Islet of Langerhans (tissue), 1 donor: ENCODE measurements at regions not wholly inside any gene's neighbourhood (a gene's known extent, or its start where the extent isn't known, plus 50 kb on each side); places are given as distances from the start of the nearest gene placed in this dataset.

ENCODE experiments used
- FAIRE-seq: peaks from one replicate; lab custom pipeline; 2011; peaks lifted over from hg19 to GRCh38; lab: Jason Lieb, UNC

GRCh38 chr22:47379037-47379436 is 616.6 kb downstream of the TBC1D22A start:
- no peak for FAIRE-seq

GRCh38 chr22:47377926-47378560 is 615.6 kb downstream of the TBC1D22A start:
- no peak for FAIRE-seq

GRCh38 chr22:47376901-47377505 is 614.6 kb downstream of the TBC1D22A start:
- no peak for FAIRE-seq

DNA sequence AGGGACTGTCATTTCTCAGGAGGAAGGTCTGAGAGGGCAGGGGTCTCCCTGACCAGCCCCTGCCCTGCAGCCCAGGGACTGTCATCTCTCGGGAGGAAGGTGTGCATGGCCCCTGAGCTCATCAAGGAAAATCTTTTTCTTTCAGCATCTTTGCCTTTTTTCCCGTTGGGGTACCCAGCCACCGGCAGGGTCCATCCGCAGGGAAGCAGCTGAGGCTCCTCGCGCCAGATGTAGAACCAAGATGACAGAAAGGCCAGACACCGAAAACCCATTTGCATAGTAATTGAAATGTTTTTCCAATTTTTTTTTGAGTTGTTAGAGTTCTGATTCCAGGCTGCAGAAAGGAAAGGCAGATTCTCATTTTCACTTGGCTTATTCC is 613.9 kb downstream of the TBC1D22A start:
- FAIRE-seq = no peak

DNA sequence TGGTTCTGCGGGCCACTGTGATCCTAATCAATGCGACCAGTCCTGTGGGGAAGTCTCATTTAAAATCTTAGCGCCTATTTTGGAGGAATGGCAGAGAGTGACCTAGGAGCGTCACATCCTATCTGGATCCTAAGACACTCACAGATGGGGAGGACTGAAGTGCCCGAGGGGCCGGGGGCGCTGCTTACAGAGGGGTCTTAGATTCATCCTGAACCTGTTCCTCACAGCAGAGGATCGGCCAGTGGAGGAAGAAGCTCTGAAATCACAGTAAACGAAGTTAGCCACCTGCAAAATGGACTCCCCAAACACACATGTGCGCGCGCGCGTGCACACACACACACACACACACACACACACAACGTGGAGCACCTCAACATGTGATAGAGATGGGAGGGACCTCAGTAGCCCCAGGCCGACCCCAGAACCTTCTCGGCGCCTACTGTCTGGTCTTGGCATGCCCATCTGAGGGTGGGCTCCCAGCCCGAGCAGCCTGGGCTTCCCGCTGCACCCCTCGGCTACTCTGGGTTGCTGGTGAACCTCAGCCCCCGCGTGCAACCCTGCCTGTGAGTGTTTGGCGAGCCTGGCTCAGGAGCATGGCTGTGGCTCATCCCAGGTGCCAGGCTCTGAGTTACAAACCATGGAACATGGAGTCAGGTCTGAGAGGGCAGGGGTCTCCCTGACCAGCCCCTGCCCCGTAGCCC is 613.3 kb downstream of the TBC1D22A start:
- FAIRE-seq = no peak

- no peak for FAIRE-seq
Measured at GRCh38 chr22:47374901-47375575, 612.6 kb downstream of the TBC1D22A start.

DNA sequence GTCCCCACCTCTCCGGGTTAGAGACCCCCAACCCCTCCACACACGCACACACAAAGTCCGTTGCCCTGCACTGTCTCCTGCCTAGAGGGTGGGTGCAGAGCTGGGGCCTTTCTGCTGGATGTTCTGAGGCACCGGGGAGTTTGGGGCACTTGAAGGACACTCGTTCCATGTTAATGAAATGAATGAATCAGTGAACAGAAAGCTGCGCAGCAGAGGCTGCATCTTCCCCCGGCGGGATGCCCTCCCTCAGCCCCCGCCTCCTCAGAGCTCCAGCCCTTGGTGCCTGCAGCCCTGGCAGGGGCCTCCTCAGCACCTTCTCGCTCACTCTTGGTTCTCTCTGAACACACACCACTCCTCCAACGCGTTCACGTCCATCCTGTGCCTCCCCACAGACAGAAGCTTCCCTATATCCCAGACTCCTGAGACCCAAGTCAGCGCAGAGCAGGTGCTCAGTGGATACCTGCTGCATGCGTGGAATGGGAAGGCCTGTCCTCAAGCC is 611.9 kb downstream of the TBC1D22A start:
- FAIRE-seq = no peak

GRCh38 chr22:47373648-47374272 is 611.3 kb downstream of the TBC1D22A start:
- FAIRE-seq = no peak

- no peak for FAIRE-seq
Measured at GRCh38 chr22:47372596-47373385, 610.3 kb downstream of the TBC1D22A start.

- FAIRE-seq = no peak
Measured at GRCh38 chr22:47372111-47372581, 609.7 kb downstream of the TBC1D22A start.

GRCh38 chr22:47371263-47372090 is 609.0 kb downstream of the TBC1D22A start:
- no peak for FAIRE-seq

DNA sequence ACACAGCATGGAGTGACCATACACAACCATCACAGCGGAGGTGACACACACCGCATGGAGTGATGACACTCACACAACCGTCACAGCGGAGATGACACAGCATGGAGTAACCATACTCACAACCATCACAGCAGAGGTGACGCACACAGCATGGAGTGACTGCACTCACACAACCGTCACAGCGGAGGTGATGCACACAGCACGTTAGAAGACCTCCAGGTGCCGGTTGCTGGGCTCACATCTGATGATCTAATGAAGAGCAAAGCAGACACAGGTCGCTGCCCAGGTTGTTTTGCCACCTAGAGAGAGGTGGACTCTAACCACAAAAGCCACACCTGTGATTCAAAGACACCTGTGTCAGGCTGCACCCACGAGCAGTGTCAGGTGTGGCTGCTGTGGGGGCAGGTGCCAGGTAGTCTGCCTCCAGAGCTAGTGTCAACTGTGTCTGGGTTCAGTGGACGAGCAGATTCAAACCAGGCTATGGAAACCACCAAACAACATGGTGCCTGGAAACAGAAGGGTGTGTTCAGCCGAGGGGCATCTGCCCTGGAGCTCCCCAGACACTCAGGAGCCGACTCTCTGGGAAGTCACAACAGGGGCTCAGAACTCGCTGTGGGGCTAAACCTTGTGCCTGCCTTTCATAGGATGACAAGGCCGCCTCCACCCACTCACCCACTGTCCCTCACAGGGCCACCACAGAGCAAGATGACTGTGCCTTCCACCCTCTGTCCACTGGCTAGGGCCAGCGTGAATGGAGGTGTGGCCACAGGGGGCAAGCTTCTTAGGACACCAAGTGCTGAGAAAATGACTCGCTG is 608.2 kb downstream of the TBC1D22A start:
- FAIRE-seq = no peak

GRCh38 chr22:47369431-47370015 is 607.1 kb downstream of the TBC1D22A start:
- no peak for FAIRE-seq

DNA sequence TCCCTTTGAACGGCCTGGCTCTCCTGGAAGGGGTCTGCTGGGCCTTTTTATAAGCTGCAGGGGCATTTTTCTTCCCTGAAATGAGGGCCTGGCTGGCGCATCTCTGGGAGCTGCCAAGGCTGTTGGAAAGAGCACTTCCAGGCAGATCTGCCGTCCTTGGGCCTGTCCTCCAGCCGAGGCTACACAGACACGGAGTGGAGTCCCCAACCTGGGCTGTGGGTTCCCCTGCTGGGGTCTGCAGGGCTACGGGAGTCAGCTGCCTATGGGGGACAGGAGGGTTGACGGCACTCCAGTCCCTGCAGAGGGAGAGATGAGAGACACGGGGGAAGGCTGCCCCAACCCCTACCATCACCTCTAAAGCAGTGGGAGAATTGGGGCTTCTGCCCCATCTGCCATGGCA is 606.6 kb downstream of the TBC1D22A start:
- FAIRE-seq = no peak

GRCh38 chr22:47367993-47368945 is 605.8 kb downstream of the TBC1D22A start:
- no peak for FAIRE-seq

DNA sequence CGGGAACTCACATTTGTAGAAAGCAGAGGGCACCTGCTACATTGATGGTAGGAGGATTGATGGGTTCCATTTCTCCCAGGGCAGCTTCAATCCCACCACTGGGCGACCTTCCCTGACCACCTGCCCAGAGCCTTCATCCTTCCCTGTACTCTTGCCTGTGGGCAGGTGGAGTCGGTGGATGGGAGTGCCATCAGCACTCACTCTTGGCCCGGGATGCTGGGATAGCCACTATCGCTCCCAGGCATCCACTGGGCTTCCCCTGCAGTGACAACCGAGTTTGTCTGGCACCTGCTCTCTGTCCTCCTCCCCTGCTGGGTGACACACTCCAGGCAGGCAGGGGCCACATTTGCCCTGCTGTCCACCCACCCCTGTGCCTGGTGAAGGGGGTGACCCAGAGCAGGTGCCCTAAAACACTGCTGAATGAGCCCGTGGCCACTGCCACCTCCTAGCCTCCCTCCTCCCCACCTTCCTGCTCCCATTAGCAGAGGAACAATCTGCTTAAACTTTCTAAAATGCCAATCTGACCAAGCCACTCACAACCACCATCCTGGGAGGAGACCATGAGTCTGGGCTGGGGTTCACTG is 604.7 kb downstream of the TBC1D22A start:
- no peak for FAIRE-seq

GRCh38 chr22:47366026-47366767 is 603.7 kb downstream of the TBC1D22A start:
- no peak for FAIRE-seq
